Vagina (tissue), 2 donors: ENCODE measurements at regions not wholly inside any gene's neighbourhood (a gene's known extent, or its start where the extent isn't known, plus 50 kb on each side); places are given as distances from the start of the nearest gene placed in this dataset.
A peak's percentile ranks its signal among the peaks of the same experiment; 100 is the strongest.

Experiments used
- DNase-seq, 2 donors: peaks; one replicate each; pipeline ENCODE4 v3.0.0-alpha.2; 2017; ENCODE audit errors: extremely low spot score in 2 of 2
- H3K27ac ChIP-seq: fragments of 200-600 bp; sonication (generic); one replicate; pipeline ENCODE4 v1.5.1; 2019
- H3K27me3 ChIP-seq: fragments of 200-600 bp; sonication (generic); one replicate; pipeline ENCODE4 v1.5.1; 2019
- H3K36me3 ChIP-seq, 2 donors: fragments of 200-600 bp; sonication (generic); one replicate each; pipeline ENCODE4 v1.5.1; 2017 to 2019
- H3K4me1 ChIP-seq: fragments of 200-600 bp; sonication (generic); one replicate; pipeline ENCODE4 v1.5.1; 2019
- H3K4me3 ChIP-seq, 2 donors: fragments of 200-600 bp; sonication (generic); 1 replicate in 1 of 2; 2 replicates in 1 of 2; pipeline ENCODE4 v1.5.1; 2016 to 2019
- H3K9me3 ChIP-seq: fragments of 200-600 bp; sonication (generic); one replicate; pipeline ENCODE4 v1.5.1; 2019
- CTCF ChIP-seq, 3 experiments: fragments of 450-650 bp in 2 of 3; fragments of 200-600 bp in 1 of 3; sonication (generic) in 1 of 3; IDR thresholded peaks; one replicate each; pipeline ENCODE4 v1.5.1; 2017 to 2019; ENCODE audit warnings: antibody characterized with exemption in 3 of 3, mild to moderate bottlenecking in 2 of 3, moderate library complexity in 2 of 3
- POLR2A ChIP-seq, 2 donors: fragments of 450-650 bp; IDR thresholded peaks; one replicate each; pipeline ENCODE4 v1.6.1; 2017; ENCODE audit warnings: antibody characterized with exemption in 2 of 2, mild to moderate bottlenecking in 2 of 2, moderate library complexity in 2 of 2
- POLR2AphosphoS5 ChIP-seq, 2 donors: sonication (generic); formaldehyde crosslinking; IDR thresholded peaks; one replicate each; pipeline ENCODE4 v1.9.0; 2017; ENCODE audit warnings: antibody characterized with exemption in 2 of 2, mild to moderate bottlenecking in 2 of 2, low read depth in 1 of 2; ENCODE audit not compliant: insufficient read depth in 1 of 2
- intact Hi-C: fragments of 100-400 bp; cut with DNase I; formaldehyde crosslinking; loops from one replicate; pipeline ENCODE4 v1.15.1; 2023

DNA sequence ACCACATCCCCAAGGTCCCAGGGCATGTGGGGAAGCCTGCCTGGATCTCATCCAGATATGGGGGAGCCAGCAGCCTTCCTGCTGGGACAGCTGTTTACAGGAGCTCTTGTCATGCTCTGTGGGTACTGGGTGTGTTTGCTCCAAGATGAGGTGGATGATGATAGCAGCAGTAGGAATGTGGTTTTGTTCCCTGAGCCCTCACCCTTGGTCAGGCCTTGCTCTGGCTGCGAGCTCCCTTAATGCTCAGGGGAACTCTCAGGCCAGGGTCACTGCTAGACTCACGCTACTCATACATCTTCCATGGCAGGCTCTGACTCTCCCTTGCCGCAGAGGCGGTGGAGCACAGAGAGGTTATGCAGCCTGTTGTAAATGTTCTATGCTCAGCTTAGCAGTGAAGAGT is 990.3 kb downstream of the AACS start:
- Histone ChIP-seq H3K27me3 (no peaks in the 10 kb centered on the region), H3K27ac (no peak overlapping the region), H3K4me1 (no peaks in the 10 kb centered on the region), H3K4me3 (no peak overlapping the region), H3K9me3 (no peaks in the 10 kb centered on the region), H3K36me3 (no peaks in the 10 kb centered on the region)
- peak in 1 of 2 donors; percentile 76 for DNase-seq
- TF ChIP-seq CTCF (IDR thresholded peaks at IDR 0.05) (no peak), POLR2AphosphoS5 (IDR thresholded peaks at IDR 0.05; ENCODE audit: insufficient read depth in 1 of 2, low read depth in 1 of 2) (no peak), POLR2A (IDR thresholded peaks at IDR 0.05) (no peak)
- intact Hi-C loops, result no loop called here

DNA sequence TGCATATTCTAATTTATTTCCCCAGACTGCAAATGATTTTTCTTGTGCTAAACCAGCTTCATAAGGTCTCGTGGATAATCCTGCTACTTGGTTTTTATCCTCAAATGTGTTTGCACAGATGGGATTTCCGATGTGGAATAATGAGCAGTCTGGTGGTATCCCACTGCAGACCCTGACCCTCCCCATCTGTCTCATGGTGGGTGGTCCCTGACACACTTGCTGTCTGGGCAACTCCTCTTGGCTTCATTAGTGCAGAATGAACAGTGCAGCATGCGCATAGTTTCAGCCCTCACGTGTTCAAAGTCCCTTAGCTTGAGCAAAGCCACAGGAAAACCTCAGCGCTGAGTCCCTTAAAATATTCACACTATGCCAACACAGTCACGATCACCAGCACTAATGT is 996.5 kb downstream of the AACS start:
- no peaks in the 10 kb centered on the region for H3K4me1 ChIP-seq
- H3K36me3 ChIP-seq, result no peaks in the 10 kb centered on the region
- H3K27ac ChIP-seq, result no peak overlapping the region
- intact Hi-C loops, result no loop called here
- no peaks in the 10 kb centered on the region for H3K27me3 ChIP-seq
- no peak overlapping the region for H3K4me3 ChIP-seq
- no peak for TF ChIP-seq CTCF (IDR thresholded peaks at IDR 0.05)
- no peak for TF ChIP-seq POLR2AphosphoS5 (IDR thresholded peaks at IDR 0.05; ENCODE audit: insufficient read depth in 1 of 2, low read depth in 1 of 2)
- no peak for TF ChIP-seq POLR2A (IDR thresholded peaks at IDR 0.05)
- DNase-seq, result no peak
- no peaks in the 10 kb centered on the region for H3K9me3 ChIP-seq

GRCh38 chr12:126064028-126064427 is 998.8 kb downstream of the AACS start:
- intact Hi-C loops, result no loop called here
- Histone ChIP-seq H3K36me3 (no peaks in the 10 kb centered on the region), H3K4me1 (no peaks in the 10 kb centered on the region), H3K27ac (no peak overlapping the region), H3K9me3 (no peaks in the 10 kb centered on the region), H3K27me3 (no peaks in the 10 kb centered on the region), H3K4me3 (no peak overlapping the region)
- no peak for TF ChIP-seq CTCF (IDR thresholded peaks at IDR 0.05)
- no peak for DNase-seq

DNA sequence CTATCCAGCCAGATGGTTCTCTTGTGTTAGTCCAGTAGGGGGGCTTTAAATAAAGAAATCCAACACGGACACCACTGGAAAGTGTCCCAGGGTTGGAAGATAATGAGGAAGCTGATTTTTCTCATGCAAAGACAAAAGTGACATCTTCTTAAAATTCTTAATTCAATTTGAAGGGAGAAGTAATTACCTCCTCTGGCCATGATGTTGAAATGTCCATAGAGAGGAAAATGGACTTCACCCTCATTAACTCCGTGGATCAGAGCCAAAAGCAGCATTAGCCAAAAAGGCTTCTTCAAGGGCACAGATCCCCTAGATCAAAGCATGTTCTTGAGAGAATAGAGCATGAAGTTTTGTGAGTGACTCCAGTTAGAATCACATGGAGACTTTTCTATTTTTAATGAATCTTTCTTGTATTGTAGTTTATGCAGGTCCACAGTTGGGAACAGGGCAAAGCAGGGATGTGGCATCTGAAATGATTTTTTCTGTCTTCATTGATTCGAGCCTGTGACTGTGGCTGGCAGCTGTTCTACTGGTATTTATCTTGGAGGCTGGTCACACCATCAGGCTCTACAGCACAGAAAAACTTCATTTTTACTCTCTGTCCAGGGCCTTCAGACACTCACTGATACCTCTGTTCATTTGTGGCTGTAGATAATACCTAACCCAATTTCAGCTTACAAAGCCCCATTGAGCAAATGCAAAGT is 1002.5 kb downstream of the AACS start:
- no peak for DNase-seq
- no peak for TF ChIP-seq POLR2AphosphoS5 (IDR thresholded peaks at IDR 0.05; ENCODE audit: insufficient read depth in 1 of 2, low read depth in 1 of 2)
- no peak for TF ChIP-seq CTCF (IDR thresholded peaks at IDR 0.05)
- TF ChIP-seq POLR2A (IDR thresholded peaks at IDR 0.05), result no peak
- Histone ChIP-seq H3K27ac (no peak overlapping the region), H3K36me3 (no peaks in the 10 kb centered on the region), H3K4me3 (no peak overlapping the region), H3K9me3 (peaks cover 3% of the 10 kb centered on the region), H3K4me1 (no peaks in the 10 kb centered on the region), H3K27me3 (no peaks in the 10 kb centered on the region)
- intact Hi-C loops, result no loop called here

DNA sequence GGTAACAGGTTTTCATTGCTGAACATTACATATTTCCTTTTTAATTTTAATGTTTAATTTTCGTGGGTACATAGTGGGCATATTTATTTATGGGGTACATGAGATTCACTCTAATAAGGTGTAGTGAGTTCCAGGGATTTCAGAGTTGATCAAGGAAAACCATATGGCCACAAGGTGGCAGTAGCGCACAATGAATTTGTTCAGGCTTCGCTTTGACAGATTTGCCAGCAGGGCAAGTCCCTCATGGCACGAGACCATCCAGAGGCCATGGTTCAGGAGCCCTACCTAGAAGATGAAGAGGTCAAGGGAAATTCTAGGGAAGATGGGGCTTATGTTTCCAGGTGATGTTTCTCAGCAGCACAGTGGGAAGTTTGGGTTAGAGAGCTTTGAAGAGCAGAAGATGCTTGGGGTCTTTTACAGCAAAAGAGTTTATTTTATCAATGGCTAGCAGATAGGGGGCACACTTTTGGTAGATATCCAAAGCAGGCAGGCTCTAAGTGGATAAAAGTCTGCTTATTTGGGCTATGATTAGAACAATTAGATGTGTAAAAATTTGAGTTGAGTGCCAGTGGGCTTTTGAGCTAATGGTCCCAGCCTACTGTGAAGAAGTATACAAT is 1004.4 kb downstream of the AACS start:
- H3K27me3 ChIP-seq, result no peaks in the 10 kb centered on the region
- H3K27ac ChIP-seq, result no peak overlapping the region
- H3K9me3 ChIP-seq, result peaks cover 3% of the 10 kb centered on the region
- no peak for DNase-seq
- TF ChIP-seq CTCF (IDR thresholded peaks at IDR 0.05) (no peak), POLR2A (IDR thresholded peaks at IDR 0.05) (no peak), POLR2AphosphoS5 (IDR thresholded peaks at IDR 0.05; ENCODE audit: insufficient read depth in 1 of 2, low read depth in 1 of 2) (no peak)
- H3K4me1 ChIP-seq, result no peaks in the 10 kb centered on the region
- no peak overlapping the region for H3K4me3 ChIP-seq
- intact Hi-C loops, result no loop called here
- no peaks in the 10 kb centered on the region for H3K36me3 ChIP-seq
